WTC11 (cell line): ENCODE measurements at regions not wholly inside any gene's neighbourhood (a gene's known extent, or its start where the extent isn't known, plus 50 kb on each side); places are given as distances from the start of the nearest gene placed in this dataset.

ENCODE experiments used
- ATAC-seq: fragments of 200-7000 bp; cut with Tn5 transposase; 2 replicates; pipeline ENCODE4 v1.10.0; 2021; ENCODE audit warnings: mild to moderate bottlenecking, moderate library complexity
- CTCF ChIA-PET: fragments of 300-600 bp; sonication (Branson Sonifier 250); formaldehyde crosslinking; loops from one replicate; lab custom pipeline; 2021; ENCODE audit warnings: antibody characterized with exemption; lab: Charles Lee
- POLR2A ChIA-PET: fragments of 350-600 bp; sonication (Branson Sonifier 250); formaldehyde crosslinking; loops from one replicate; lab custom pipeline; 2021; ENCODE audit warnings: antibody characterized with exemption; lab: Charles Lee
- DNase-seq: peaks from one replicate; pipeline ENCODE4 v3.0.0; 2021; ENCODE audit warnings: low spot score
- H3K27ac Mint-ChIP-seq: 2 replicates; pipeline ENCODE4 v1.8.0; 2021; ENCODE audit warnings: mixed read lengths
- H3K27me3 Mint-ChIP-seq: 2 replicates; pipeline ENCODE4 v1.8.0; 2021; ENCODE audit warnings: low read depth, mild to moderate bottlenecking, moderate library complexity, mixed read lengths
- H3K36me3 Mint-ChIP-seq: 2 replicates; pipeline ENCODE4 v1.8.0; 2021; ENCODE audit warnings: mixed read lengths
- H3K4me1 Mint-ChIP-seq: 2 replicates; pipeline ENCODE4 v1.8.0; 2022; ENCODE audit warnings: mixed read lengths
- H3K4me3 Mint-ChIP-seq: 2 replicates; pipeline ENCODE4 v1.8.0; 2021; ENCODE audit warnings: mild to moderate bottlenecking, moderate library complexity, mixed read lengths
- H3K9me3 Mint-ChIP-seq: 2 replicates; pipeline ENCODE4 v1.8.0; 2021; ENCODE audit warnings: mixed read lengths
- CREB1 ChIP-seq: sonication (generic); formaldehyde crosslinking; IDR thresholded peaks from 2 replicates; pipeline ENCODE4 v1.8.0; 2023; ENCODE audit warnings: mild to moderate bottlenecking, missing genetic modification reagents
- E2F4 ChIP-seq: sonication (generic); formaldehyde crosslinking; IDR thresholded peaks from 2 replicates; pipeline ENCODE4 v1.8.1; 2022; ENCODE audit warnings: low read depth, mild to moderate bottlenecking, moderate library complexity, missing genetic modification reagents, borderline replicate concordance
- ESRRA ChIP-seq: sonication (generic); formaldehyde crosslinking; IDR thresholded peaks from 2 replicates; pipeline ENCODE4 v1.8.1; 2022; ENCODE audit warnings: mild to moderate bottlenecking, missing genetic modification reagents, borderline replicate concordance
- FOXJ3 ChIP-seq: sonication (generic); formaldehyde crosslinking; IDR thresholded peaks from 2 replicates; pipeline ENCODE4 v1.9.0; 2021; ENCODE audit warnings: missing genetic modification reagents, mild to moderate bottlenecking, borderline replicate concordance
- GRHL2 ChIP-seq: fragments of 250-450 bp; sonication (Bioruptor Pico); IDR thresholded peaks from 2 replicates; pipeline ENCODE4 v1.8.0; 2022; ENCODE audit warnings: mild to moderate bottlenecking, moderate library complexity; ENCODE audit not compliant: insufficient replicate concordance, severe bottlenecking
- JUN ChIP-seq: sonication (generic); formaldehyde crosslinking; IDR thresholded peaks from 2 replicates; pipeline ENCODE4 v1.8.0; 2023; ENCODE audit warnings: mild to moderate bottlenecking, missing genetic modification reagents
- MXD4 ChIP-seq: fragments of 250-450 bp; sonication (Bioruptor Pico); IDR thresholded peaks from 2 replicates; pipeline ENCODE4 v1.8.0; 2021; ENCODE audit warnings: mild to moderate bottlenecking, moderate library complexity, borderline replicate concordance
- SMAD4 ChIP-seq: sonication (generic); formaldehyde crosslinking; IDR thresholded peaks from 2 replicates; pipeline ENCODE4 v1.8.0; 2022; ENCODE audit warnings: mild to moderate bottlenecking, missing genetic modification reagents
- SOX15 ChIP-seq: fragments of 250-450 bp; sonication (Bioruptor Pico); IDR thresholded peaks from 2 replicates; pipeline ENCODE4 v1.9.0; 2021; ENCODE audit warnings: mild to moderate bottlenecking
- ZBTB21 ChIP-seq: sonication (generic); formaldehyde crosslinking; IDR thresholded peaks from 2 replicates; pipeline ENCODE4 v1.8.1; 2023; ENCODE audit warnings: mild to moderate bottlenecking, missing genetic modification reagents, borderline replicate concordance
- ZNF219 ChIP-seq: sonication (generic); formaldehyde crosslinking; IDR thresholded peaks from 2 replicates; pipeline ENCODE4 v1.8.0; 2023; ENCODE audit warnings: missing genetic modification reagents, mild to moderate bottlenecking, borderline replicate concordance
- ZNF232 ChIP-seq: sonication (generic); formaldehyde crosslinking; IDR thresholded peaks from 2 replicates; pipeline ENCODE4 v1.8.0; 2022; ENCODE audit warnings: mild to moderate bottlenecking, missing genetic modification reagents
- ZNF317 ChIP-seq: sonication (generic); formaldehyde crosslinking; IDR thresholded peaks from 2 replicates; pipeline ENCODE4 v1.8.1; 2023; ENCODE audit warnings: low read depth, mild to moderate bottlenecking, moderate library complexity, missing genetic modification reagents, borderline replicate concordance
- ZNF416 ChIP-seq: fragments of 250-450 bp; sonication (Bioruptor Pico); IDR thresholded peaks from 2 replicates; pipeline ENCODE4 v1.9.0; 2021; ENCODE audit warnings: mild to moderate bottlenecking, inconsistent platforms
- ZNF512 ChIP-seq: sonication (generic); formaldehyde crosslinking; IDR thresholded peaks from 2 replicates; pipeline ENCODE4 v1.8.1; 2022; ENCODE audit warnings: missing genetic modification reagents, borderline replicate concordance
- ZNF532 ChIP-seq: fragments of 250-450 bp; sonication (Bioruptor Pico); IDR thresholded peaks from 2 replicates; pipeline ENCODE4 v1.9.0; 2021; ENCODE audit warnings: mild to moderate bottlenecking, borderline replicate concordance
- ZNF671 ChIP-seq: fragments of 250-450 bp; sonication (Bioruptor Pico); IDR thresholded peaks from 2 replicates; pipeline ENCODE4 v1.8.0; 2021; ENCODE audit warnings: mild to moderate bottlenecking
- TF ChIP-seq, protein P1 (sequence below): fragments of 250-450 bp; sonication (Bioruptor Pico); IDR thresholded peaks from 2 replicates; pipeline ENCODE4 v1.9.0; 2021; ENCODE audit warnings: moderate library complexity, mild to moderate bottlenecking, inconsistent platforms, borderline replicate concordance
- TF ChIP-seq, protein P2 (sequence below): sonication (generic); formaldehyde crosslinking; IDR thresholded peaks from 2 replicates; pipeline ENCODE4 v1.8.0; 2022; ENCODE audit warnings: missing genetic modification reagents

DNA sequence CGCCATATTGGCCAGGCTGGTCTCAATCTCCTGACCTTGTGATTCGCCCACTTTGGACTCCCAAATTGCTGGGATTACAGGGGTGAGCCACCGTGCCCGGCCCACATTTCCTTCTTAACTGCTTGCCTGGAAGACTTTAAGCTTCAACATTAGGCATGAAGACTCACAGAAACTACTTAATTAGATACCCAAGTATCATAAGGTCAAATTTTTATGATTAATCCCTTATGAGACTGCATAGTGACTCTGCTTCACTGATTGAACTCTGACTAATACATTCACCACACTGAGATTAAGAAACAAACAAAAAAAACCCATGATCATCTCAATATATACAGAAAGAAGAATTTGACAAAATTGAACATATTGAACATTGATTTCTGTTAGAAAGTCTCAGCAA is 87.4 kb upstream of the KCTD8 start:
- Mint-ChIP-seq H3K4me3 (no peak overlapping the region), H3K9me3 (no peaks in the 10 kb centered on the region), H3K27me3 (no peaks in the 10 kb centered on the region), H3K27ac (no peak overlapping the region), H3K4me1 (peaks cover 15% of the 10 kb centered on the region), H3K36me3 (no peaks in the 10 kb centered on the region)
- ATAC-seq, result no peak
- no peak for DNase-seq
- CTCF ChIA-PET, result no interaction called here
- POLR2A ChIA-PET, result no interaction called here
- TF ChIP-seq SOX15 (CRISPR knock-in tag), result no peak
- no peak for TF ChIP-seq ZNF232 (CRISPR knock-in tag)

GRCh38 chr4:44532851-44533250 is 84.2 kb upstream of the KCTD8 start:
- POLR2A ChIA-PET, result no interaction called here
- Mint-ChIP-seq H3K4me3 (no peak overlapping the region), H3K9me3 (no peaks in the 10 kb centered on the region), H3K27ac (no peak overlapping the region), H3K4me1 (peaks cover 4% of the 10 kb centered on the region), H3K27me3 (no peaks in the 10 kb centered on the region), H3K36me3 (no peaks in the 10 kb centered on the region)
- TF ChIP-seq ZNF532 (CRISPR knock-in tag) (no peak), JUN (CRISPR knock-in tag) (no peak), MXD4 (CRISPR knock-in tag) (no peak), SMAD4 (CRISPR knock-in tag) (no peak), GRHL2 (no peak), ZNF232 (CRISPR knock-in tag) (no peak), E2F4 (CRISPR knock-in tag) (no peak), ZBTB21 (CRISPR knock-in tag) (no peak), CREB1 (CRISPR knock-in tag) (no peak), ZNF512 (CRISPR knock-in tag) (no peak), ZNF671 (CRISPR knock-in tag) (no peak), SOX15 (CRISPR knock-in tag) (no peak), ZNF219 (no peak), ZNF317 (CRISPR knock-in tag) (no peak), ESRRA (CRISPR knock-in tag) (no peak), ZNF416 (CRISPR knock-in tag) (no peak), FOXJ3 (no peak)
- TF ChIP-seq, protein P1, sequence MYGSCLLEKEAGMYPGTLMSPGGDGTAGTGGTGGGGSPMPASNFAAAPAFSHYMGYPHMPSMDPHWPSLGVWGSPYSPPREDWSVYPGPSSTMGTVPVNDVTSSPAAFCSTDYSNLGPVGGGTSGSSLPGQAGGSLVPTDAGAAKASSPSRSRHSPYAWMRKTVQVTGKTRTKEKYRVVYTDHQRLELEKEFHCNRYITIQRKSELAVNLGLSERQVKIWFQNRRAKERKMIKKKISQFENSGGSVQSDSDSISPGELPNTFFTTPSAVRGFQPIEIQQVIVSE (CRISPR knock-in tag), result no peak
- TF ChIP-seq, protein P2, sequence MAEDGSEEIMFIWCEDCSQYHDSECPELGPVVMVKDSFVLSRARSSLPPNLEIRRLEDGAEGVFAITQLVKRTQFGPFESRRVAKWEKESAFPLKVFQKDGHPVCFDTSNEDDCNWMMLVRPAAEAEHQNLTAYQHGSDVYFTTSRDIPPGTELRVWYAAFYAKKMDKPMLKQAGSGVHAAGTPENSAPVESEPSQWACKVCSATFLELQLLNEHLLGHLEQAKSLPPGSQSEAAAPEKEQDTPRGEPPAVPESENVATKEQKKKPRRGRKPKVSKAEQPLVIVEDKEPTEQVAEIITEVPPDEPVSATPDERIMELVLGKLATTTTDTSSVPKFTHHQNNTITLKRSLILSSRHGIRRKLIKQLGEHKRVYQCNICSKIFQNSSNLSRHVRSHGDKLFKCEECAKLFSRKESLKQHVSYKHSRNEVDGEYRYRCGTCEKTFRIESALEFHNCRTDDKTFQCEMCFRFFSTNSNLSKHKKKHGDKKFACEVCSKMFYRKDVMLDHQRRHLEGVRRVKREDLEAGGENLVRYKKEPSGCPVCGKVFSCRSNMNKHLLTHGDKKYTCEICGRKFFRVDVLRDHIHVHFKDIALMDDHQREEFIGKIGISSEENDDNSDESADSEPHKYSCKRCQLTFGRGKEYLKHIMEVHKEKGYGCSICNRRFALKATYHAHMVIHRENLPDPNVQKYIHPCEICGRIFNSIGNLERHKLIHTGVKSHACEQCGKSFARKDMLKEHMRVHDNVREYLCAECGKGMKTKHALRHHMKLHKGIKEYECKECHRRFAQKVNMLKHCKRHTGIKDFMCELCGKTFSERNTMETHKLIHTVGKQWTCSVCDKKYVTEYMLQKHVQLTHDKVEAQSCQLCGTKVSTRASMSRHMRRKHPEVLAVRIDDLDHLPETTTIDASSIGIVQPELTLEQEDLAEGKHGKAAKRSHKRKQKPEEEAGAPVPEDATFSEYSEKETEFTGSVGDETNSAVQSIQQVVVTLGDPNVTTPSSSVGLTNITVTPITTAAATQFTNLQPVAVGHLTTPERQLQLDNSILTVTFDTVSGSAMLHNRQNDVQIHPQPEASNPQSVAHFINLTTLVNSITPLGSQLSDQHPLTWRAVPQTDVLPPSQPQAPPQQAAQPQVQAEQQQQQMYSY (CRISPR knock-in tag), result no peak
- DNase-seq (no peak), ATAC-seq (no peak)
- CTCF ChIA-PET, result interaction anchor here (0.6 kb wide), 2 partner anchors 29 to 51 kb away, joined by 3 to 4 read pairs; no protein-coding TSS in a partner anchor
